ENCODE measurements at regions not wholly inside any gene's neighbourhood (a gene's known extent, or its start where the extent isn't known, plus 50 kb on each side); places are given as distances from the start of the nearest gene placed in this dataset.

DNA sequence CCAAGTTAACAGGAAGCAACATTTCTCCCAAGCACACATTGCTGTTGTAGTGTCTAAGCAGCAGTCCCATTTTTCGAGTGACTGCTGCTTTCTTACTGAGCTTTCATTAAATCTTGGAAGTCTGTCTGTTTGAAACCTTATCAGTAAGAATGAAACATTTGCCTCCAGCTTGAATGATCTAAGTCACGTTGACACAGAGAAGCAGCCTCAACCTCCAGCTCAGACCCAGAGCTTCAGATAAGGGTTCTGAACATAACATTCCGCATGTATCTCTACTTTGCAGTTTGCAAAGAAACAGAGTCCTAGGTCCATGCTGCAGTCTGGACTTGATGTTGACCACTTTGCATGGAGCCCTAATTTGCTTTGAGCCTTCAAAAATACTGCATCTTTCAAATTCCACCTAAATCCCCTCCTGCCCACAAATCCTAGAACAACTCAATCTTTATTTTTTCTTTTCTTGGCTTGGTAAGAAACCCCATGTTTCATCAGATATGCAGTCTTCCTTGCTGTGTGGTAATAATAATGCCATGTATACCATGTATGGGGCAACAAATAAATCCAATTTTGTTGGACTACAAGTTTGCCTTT is 698.7 kb upstream of the IGFBP3 start:
- ATAC-seq (no peak), DNase-seq (no peak)
- no peaks in the 10 kb centered on the region for H3K36me3 Mint-ChIP-seq (ENCODE audit: low read depth)
- H3K4me1 Mint-ChIP-seq (ENCODE audit: low read depth), result no peaks in the 10 kb centered on the region
- no peak overlapping the region for H3K4me3 Mint-ChIP-seq
- H3K9me3 Mint-ChIP-seq, result peaks cover 1% of the 10 kb centered on the region
- ChIA-PET CTCF (no interaction called here), POLR2A (no interaction called here)
- TF ChIP-seq, protein P1, sequence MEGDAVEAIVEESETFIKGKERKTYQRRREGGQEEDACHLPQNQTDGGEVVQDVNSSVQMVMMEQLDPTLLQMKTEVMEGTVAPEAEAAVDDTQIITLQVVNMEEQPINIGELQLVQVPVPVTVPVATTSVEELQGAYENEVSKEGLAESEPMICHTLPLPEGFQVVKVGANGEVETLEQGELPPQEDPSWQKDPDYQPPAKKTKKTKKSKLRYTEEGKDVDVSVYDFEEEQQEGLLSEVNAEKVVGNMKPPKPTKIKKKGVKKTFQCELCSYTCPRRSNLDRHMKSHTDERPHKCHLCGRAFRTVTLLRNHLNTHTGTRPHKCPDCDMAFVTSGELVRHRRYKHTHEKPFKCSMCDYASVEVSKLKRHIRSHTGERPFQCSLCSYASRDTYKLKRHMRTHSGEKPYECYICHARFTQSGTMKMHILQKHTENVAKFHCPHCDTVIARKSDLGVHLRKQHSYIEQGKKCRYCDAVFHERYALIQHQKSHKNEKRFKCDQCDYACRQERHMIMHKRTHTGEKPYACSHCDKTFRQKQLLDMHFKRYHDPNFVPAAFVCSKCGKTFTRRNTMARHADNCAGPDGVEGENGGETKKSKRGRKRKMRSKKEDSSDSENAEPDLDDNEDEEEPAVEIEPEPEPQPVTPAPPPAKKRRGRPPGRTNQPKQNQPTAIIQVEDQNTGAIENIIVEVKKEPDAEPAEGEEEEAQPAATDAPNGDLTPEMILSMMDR (IDR thresholded peaks at IDR 0.05), result no peak
- H3K27me3 Mint-ChIP-seq, result no peaks in the 10 kb centered on the region
- no peak overlapping the region for H3K27ac Mint-ChIP-seq
- intact Hi-C loops (cut with micrococcal nuclease), result no loop called here

- H3K9me3 Mint-ChIP-seq, result peaks cover 5% of the 10 kb centered on the region
These were observed 695.6 kb upstream of the IGFBP3 start for GRCh38 chr7:46616636-46617035.

GRCh38 chr7:46613551-46613950 is 692.5 kb upstream of the IGFBP3 start:
- Mint-ChIP-seq H3K27ac (no peak overlapping the region), H3K36me3 (ENCODE audit: low read depth) (no peaks in the 10 kb centered on the region), H3K27me3 (no peaks in the 10 kb centered on the region), H3K9me3 (peaks cover 5% of the 10 kb centered on the region), H3K4me1 (ENCODE audit: low read depth) (no peaks in the 10 kb centered on the region), H3K4me3 (no peak overlapping the region)
- no peak for ATAC-seq
- ChIA-PET CTCF (interaction anchor here (1.0 kb wide), 1 partner anchor 690 kb away, joined by 3 read pairs; no protein-coding TSS in a partner anchor), POLR2A (no interaction called here)
- TF ChIP-seq, protein P1 (IDR thresholded peaks at IDR 0.05), result no peak
- DNase-seq, result no peak
- intact Hi-C loops (cut with micrococcal nuclease), result no loop called here

More at GRCh38 chr7:46616636-46617035, 695.6 kb upstream of the IGFBP3 start:
- POLR2A ChIA-PET, result no interaction called here
- no peak overlapping the region for H3K27ac Mint-ChIP-seq
- DNase-seq, result no peak
- intact Hi-C loops (cut with micrococcal nuclease), result no loop called here
- TF ChIP-seq, protein P1 (IDR thresholded peaks at IDR 0.05), result no peak
- H3K4me3 Mint-ChIP-seq, result no peak overlapping the region
- CTCF ChIA-PET, result no interaction called here
- H3K4me1 Mint-ChIP-seq (ENCODE audit: low read depth), result no peaks in the 10 kb centered on the region
- H3K27me3 Mint-ChIP-seq, result no peaks in the 10 kb centered on the region
- H3K36me3 Mint-ChIP-seq (ENCODE audit: low read depth), result no peaks in the 10 kb centered on the region
- no peak for ATAC-seq

DNA sequence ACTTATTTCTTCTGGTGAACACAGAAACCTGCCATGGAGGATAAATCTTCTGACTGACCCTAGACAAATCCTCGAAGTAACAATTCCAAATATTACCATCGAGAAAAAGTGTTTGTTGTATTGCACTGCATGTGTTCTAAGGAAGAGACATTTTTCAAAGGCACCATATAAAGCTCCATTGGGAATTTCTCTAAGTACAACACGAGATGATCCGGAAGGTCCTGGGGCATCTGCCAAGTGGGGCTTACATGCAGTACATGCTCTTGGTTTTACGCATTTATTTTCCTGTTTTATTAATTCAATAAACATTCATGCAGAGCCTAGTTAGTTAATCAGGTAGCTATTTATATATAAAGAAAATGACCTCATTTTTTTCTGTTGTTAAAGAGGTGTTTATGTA is 692.0 kb upstream of the IGFBP3 start:
- CTCF ChIA-PET, result interaction anchor here (1.0 kb wide), 1 partner anchor 690 kb away, joined by 3 read pairs; no protein-coding TSS in a partner anchor
- ATAC-seq, result no peak

DNA sequence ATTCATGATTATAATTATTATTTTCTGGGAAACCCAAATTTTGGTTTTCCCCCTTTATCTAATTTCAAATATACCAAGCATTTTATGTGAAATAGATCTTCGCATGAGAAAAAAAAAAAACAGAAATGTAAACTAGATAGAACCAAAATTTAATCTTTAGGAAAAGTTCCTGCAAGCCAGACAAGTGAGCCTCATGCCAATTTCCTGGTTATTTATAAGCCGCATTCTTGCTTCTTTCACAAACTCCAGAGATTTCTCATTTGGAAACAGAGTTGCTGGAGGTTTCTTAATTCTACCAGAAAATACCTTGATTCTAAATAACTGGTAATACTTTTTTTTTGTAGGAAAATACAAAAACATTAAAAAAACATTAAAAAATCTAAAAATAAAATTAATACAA is 690.4 kb upstream of the IGFBP3 start:
- Mint-ChIP-seq H3K27me3 (no peaks in the 10 kb centered on the region), H3K36me3 (ENCODE audit: low read depth) (no peaks in the 10 kb centered on the region), H3K4me1 (ENCODE audit: low read depth) (no peaks in the 10 kb centered on the region), H3K9me3 (peaks cover 4% of the 10 kb centered on the region), H3K27ac (no peak overlapping the region), H3K4me3 (no peak overlapping the region)
- intact Hi-C loops (cut with micrococcal nuclease), result no loop called here
- TF ChIP-seq, protein P1 (IDR thresholded peaks at IDR 0.05), result no peak
- no peak for DNase-seq
- ChIA-PET POLR2A (no interaction called here), CTCF (no interaction called here)
- no peak for ATAC-seq

More for the DNA sequence above, 692.0 kb upstream of the IGFBP3 start:
- no peak for DNase-seq
- Mint-ChIP-seq H3K4me3 (no peak overlapping the region), H3K27ac (no peak overlapping the region), H3K4me1 (ENCODE audit: low read depth) (no peaks in the 10 kb centered on the region), H3K27me3 (no peaks in the 10 kb centered on the region), H3K36me3 (ENCODE audit: low read depth) (no peaks in the 10 kb centered on the region), H3K9me3 (peaks cover 5% of the 10 kb centered on the region)
- TF ChIP-seq, protein P1 (IDR thresholded peaks at IDR 0.05), result no peak
- POLR2A ChIA-PET, result no interaction called here
- intact Hi-C loops (cut with micrococcal nuclease), result no loop called here
